ENCODE measurements at regions not wholly inside any gene's neighbourhood (a gene's known extent, or its start where the extent isn't known, plus 50 kb on each side); places are given as distances from the start of the nearest gene placed in this dataset.

GRCh38 chr6:126147291-126147815 lies 161.0 kb downstream of the TRMT11 start:
- DNase-seq = no peak

GRCh38 chr6:126148853-126149252 lies 162.5 kb downstream of the TRMT11 start:
- no peak for DNase-seq

- no peak for DNase-seq
These were observed 166.0 kb downstream of the TRMT11 start for GRCh38 chr6:126152372-126152745.

GRCh38 chr6:126153661-126154060 lies 167.3 kb downstream of the TRMT11 start:
- no peak for DNase-seq

- DNase-seq = no peak
These were observed 170.6 kb downstream of the TRMT11 start for GRCh38 chr6:126156973-126157372.

- DNase-seq = no peak
These were observed 172.2 kb upstream of the CENPW start for GRCh38 chr6:126167726-126168125.

DNA sequence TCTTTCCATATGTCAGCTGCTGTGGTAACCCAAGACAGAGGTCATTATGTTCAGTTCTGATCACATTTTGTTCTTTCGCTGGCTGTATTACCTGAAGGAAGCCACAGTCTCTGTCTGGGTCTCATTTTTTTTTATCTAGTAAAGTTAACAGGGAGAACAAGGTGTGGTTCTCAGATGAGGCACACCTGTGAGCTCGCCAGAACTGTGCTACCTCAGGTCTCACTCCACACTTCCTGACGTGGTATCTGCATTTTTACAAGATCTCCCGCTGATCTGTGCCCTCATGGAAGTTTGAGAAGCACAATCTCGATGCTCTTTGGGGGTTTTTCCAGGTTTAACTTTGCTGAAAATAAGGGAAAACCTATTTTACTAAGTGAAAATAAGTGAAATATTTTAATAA lies 169.5 kb upstream of the CENPW start:
- DNase-seq = no peak

GRCh38 chr6:126170978-126171382 lies 168.9 kb upstream of the CENPW start:
- no peak for DNase-seq

GRCh38 chr6:126172131-126172530 lies 167.8 kb upstream of the CENPW start:
- DNase-seq = no peak

DNA sequence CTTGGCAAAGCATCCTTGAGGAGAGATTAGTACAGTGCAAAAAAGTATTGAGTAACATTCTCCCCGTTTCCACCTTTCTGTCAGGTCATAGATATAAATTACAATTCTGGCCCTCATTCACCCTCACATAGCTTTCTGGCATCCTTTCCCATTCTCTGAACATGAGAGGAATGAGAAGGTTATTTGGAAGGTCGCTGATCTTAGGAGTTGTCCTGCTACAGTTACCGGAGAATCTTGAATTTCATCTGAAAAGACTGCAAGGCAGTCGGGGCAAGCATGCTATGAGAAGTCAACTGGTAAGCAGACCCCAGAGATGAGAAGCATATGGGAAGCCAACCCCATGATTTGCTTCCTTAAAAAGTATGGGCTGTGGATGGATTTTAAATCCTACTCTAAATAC lies 166.7 kb upstream of the CENPW start:
- no peak for DNase-seq

DNA sequence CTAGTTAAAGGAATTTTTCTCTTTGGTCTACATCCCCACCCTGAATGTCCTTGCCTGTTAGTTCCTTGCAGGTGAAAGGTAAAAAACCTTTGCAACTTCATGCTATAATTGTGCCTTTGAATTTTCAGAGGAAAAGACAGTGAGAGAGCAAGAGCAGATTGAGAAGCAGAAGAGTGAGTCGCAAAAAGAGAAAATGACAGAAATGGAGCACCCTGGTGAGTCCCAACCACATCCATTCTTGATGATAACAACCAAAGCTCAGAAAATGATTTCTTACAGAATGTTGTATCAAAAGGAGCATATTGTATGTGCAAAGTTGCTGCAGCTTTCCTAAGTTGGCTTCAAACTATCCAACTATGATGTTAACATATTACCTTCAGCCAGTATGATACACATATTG lies 165.2 kb upstream of the CENPW start:
- DNase-seq = no peak

- no peak for DNase-seq
These were observed 164.7 kb upstream of the CENPW start for GRCh38 chr6:126175251-126175650.

DNA sequence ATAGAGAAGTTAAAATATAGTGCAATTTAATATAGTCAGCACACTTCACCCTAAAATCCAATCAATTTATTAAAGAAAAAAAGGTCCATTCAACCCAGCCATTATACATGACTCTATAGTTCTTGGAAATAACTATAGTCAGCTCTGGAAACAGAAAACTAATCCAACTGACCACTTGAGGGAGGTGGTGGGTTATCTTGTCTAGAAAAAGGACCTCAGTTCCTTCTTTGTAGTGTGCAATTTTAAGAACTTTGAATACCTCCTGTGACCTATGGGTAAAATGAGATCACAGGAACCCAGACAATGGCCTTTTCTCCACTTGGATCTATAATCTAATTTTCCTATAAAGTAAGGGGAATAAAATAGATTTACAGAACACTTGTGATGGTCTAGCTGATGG lies 163.6 kb upstream of the CENPW start:
- no peak for DNase-seq

DNA sequence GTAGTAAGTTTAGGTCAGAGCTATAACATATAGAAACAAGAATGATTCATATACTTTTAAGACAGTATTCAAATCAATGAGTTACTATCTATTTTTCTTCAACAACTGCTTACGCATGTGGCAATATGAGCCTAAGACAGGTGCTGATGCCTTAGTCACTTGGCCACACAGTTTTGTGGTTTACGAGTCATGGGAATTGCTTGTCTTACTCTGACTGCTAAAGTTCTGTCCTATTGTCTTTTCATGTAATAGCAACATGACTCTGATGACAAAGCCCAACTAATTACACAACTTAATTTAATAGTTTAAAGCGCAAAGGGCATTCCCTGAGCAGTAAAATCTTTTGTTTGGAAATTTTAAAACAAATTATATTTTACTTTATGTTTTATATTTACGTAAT lies 159.3 kb upstream of the CENPW start:
- no peak for DNase-seq

- DNase-seq = no peak
These were observed 158.7 kb upstream of the CENPW start for GRCh38 chr6:126181173-126181741.

- DNase-seq = no peak
These were observed 158.0 kb upstream of the CENPW start for GRCh38 chr6:126181890-126182289.

- peak in 14 of 56 donors; percentile 0 to 33 (median 6) for DNase-seq
These were observed 157.1 kb upstream of the CENPW start for GRCh38 chr6:126182650-126183311.

- no peak for DNase-seq
These were observed 154.1 kb upstream of the CENPW start for GRCh38 chr6:126185774-126186173.

DNA sequence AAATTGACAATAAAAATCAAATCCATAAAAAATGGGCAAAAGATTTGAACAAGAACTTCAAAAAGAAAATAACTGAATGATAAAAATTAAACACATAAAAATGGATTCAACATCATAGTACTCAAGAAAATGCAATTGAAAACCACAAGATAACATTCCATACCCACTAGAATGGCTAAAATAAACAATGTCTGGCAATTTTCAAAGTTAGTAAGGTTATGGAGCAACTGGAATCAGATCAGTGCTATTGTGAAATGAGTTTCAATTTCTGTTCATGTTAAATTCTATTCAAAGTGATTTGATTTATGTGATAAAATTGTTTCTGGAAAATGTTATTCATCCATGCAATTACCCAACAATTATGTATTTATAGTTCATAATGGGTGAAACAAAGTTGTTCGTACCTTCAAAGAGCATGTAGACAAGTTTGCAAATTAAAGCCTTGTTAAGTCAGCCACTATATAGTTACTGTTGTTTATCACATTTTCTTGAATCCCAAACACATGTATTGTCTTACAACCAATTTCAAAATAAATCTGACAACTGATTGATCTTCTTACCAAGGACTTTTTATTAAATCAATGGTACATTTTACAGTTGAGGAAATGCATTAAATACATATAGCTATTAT lies 151.5 kb upstream of the CENPW start:
- no peak for DNase-seq

- no peak for DNase-seq
These were observed 144.2 kb upstream of the CENPW start for GRCh38 chr6:126195625-126196236.

DNA sequence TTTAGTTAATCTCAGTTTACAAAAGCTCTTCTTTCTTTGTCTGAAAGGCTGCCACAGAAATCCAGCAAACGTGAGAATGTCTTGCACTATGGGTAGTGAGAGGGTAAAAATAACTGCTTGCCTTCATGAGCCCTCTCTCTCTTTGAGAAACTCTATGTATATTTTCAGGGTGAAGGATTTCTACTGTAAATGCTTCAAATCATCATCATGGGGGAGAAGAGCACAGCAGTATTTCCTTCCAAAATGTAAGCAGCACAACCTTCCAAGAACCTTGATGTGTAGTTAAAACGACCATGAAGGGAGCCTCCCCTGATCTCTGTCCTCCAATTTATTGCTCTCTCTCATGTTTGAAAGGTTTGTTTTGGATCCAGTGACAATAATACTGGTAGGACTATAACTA lies 141.3 kb upstream of the CENPW start:
- DNase-seq = no peak

GRCh38 chr6:126199466-126199865 lies 140.4 kb upstream of the CENPW start:
- no peak for DNase-seq

GRCh38 chr6:126202707-126203106 lies 137.2 kb upstream of the CENPW start:
- no peak for DNase-seq
